Activated naive CD8-positive, alpha-beta T cell treated with anti-CD3 and anti-CD28 coated beads, Interleukin-2, amount 50 U/mL, for 24 hours (primary cell): ENCODE measurements at regions not wholly inside any gene's neighbourhood (a gene's known extent, or its start where the extent isn't known, plus 50 kb on each side); places are given as distances from the start of the nearest gene placed in this dataset.
"Not testable (repeated sequence)": the region's sequence is repeated elsewhere in the genome, so short reads cannot be mapped to it uniquely, and the experiment has no call there.

Source experiments
- ATAC-seq: fragments of 150-1000 bp; cut with Tn5 transposase; one replicate; pipeline ENCODE4 v1.10.0; 2021
- DNase-seq: peaks from one replicate; pipeline ENCODE4 v3.0.0; 2021
- H3K27ac Mint-ChIP-seq: one replicate; pipeline ENCODE4 v1.8.0; 2021; ENCODE audit warnings: mild to moderate bottlenecking, mixed read lengths
- H3K27me3 Mint-ChIP-seq: one replicate; pipeline ENCODE4 v1.8.0; 2021; ENCODE audit warnings: mixed read lengths
- H3K36me3 Mint-ChIP-seq: one replicate; pipeline ENCODE4 v1.8.0; 2021; ENCODE audit warnings: low read depth, mixed read lengths
- H3K4me1 Mint-ChIP-seq: one replicate; pipeline ENCODE4 v1.8.0; 2021; ENCODE audit warnings: mixed read lengths
- H3K4me3 Mint-ChIP-seq: one replicate; pipeline ENCODE4 v1.8.0; 2021; ENCODE audit warnings: mild to moderate bottlenecking, moderate library complexity, mixed read lengths
- H3K9me3 Mint-ChIP-seq: one replicate; pipeline ENCODE4 v1.8.0; 2021; ENCODE audit warnings: mixed read lengths

DNA sequence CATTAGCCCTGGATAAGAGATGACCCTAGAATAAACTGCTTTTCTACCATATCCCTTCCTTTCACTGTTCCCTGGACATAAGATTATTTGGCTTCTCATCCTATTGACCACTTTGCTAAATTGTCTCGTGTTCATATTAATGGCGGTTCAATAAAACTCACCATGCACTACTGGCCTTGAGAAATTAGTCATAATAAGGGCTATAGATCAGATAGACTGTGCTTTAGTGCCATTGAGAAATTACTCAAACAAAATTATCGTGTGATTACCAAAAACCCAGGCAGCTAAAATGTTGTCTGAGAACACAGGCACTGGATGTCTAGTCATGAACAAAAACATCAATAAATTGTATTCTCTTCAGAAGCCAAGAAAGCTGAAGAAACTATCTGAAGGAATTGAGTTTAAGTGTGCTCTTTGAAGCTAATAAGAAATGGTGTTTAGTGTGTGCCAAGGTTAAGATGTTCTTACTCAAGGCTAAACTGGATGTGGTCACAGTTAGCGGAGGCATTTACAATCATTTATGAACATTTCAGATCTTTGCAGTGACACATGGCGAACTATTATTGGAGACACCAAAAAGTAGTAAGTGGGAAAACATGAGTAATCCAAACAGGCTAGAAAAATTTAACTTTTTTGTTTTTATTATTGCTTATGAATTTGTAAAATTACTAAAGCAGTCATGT is 460.4 kb upstream of the RORB start:
- DNase-seq (no peak), ATAC-seq (no peak)
- Mint-ChIP-seq H3K4me3 (no peak overlapping the region), H3K36me3 (no peaks in the 10 kb centered on the region), H3K27ac (no peak overlapping the region), H3K4me1 (no peaks in the 10 kb centered on the region), H3K27me3 (no peaks in the 10 kb centered on the region), H3K9me3 (no peaks in the 10 kb centered on the region)

DNA sequence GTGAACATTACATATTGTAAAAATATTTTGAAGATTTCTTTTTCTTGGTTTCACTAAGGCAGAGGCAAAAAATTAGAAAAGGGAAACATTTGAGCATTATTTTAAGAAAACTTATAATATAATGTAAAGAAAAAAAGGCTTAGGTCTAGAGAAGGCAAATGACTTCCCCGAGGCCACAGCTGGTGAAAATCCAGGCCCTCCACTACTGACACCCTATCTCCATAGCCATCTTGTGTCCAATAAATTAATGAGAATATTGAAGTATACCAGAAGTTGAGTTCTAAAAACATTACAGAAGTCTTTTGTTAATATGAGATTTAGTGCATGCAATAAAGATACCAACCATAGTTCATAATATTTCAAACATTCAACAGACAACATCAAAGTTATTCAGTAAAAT is 459.9 kb upstream of the RORB start:
- Mint-ChIP-seq H3K4me3 (no peak overlapping the region), H3K36me3 (no peaks in the 10 kb centered on the region), H3K9me3 (peaks cover 3% of the 10 kb centered on the region), H3K27me3 (no peaks in the 10 kb centered on the region), H3K4me1 (no peaks in the 10 kb centered on the region), H3K27ac (no peak overlapping the region)
- DNase-seq (no peak), ATAC-seq (no peak)

DNA sequence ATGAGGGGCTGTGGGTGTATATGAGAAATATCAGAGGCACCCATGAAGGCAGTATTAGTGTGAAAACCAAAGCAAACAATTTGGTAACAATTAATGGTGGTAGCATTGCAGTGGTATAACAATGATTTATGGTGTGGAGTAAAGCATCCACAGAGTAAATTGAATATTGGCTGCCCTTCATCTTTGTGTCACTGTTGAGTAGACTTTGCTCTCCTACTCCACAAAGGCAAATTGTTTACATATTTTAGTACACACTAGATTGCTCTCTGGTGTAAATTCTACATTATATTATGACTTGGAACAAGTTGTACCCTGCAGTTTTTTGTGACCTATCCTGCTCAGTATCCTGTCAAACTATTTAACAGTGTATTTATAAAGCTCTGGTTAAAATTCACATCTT is 455.5 kb upstream of the RORB start:
- DNase-seq (no peak), ATAC-seq (no peak)
- Mint-ChIP-seq H3K36me3 (no peaks in the 10 kb centered on the region), H3K4me3 (no peak overlapping the region), H3K27ac (no peak overlapping the region), H3K9me3 (peaks cover 7% of the 10 kb centered on the region), H3K27me3 (no peaks in the 10 kb centered on the region), H3K4me1 (no peaks in the 10 kb centered on the region)

DNA sequence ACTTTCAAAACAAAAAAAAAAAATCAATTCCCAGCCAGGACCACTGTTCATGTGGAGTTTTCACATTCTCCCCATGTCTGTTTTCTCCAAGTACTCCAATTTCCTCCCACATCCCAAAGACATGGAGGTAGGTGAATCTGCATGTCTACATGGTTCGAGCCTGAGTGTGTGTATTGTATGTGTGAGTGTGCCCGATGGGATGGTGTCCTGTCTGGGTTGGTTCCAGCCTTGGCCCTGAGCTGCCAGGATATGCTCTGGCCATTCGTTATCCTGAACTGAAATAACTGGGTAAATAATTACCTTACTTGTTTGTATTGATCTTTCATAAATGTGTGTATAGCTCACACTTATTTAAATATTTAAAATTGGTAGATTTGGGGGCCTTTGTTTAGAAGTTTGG is 452.3 kb upstream of the RORB start:
- no peaks in the 10 kb centered on the region for H3K36me3 Mint-ChIP-seq
- ATAC-seq (no peak), DNase-seq (no peak)
- no peaks in the 10 kb centered on the region for H3K27me3 Mint-ChIP-seq
- no peaks in the 10 kb centered on the region for H3K4me1 Mint-ChIP-seq
- H3K4me3 Mint-ChIP-seq = no peak overlapping the region
- H3K9me3 Mint-ChIP-seq = peaks cover 11% of the 10 kb centered on the region
- no peak overlapping the region for H3K27ac Mint-ChIP-seq

DNA sequence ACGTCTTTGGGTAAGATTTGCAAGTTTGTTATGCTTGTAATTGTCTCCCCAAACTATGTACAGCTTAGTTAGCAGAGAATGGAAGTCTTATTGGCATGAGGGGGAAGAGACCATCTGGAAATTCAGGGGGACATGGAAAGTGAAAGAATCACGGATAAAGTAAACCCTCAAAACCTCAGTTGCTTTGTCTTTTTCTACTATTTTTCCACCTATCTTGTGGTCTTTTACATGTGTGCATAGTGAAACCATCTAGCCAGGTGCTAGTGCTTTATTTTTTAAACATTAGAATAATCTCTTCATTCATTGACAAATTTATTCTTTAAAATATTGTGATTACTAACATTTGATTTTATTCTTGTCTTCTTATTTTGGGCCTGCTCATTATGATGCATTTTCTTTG is 441.1 kb upstream of the RORB start:
- ATAC-seq (no peak), DNase-seq (no peak)
- Mint-ChIP-seq H3K36me3 (no peaks in the 10 kb centered on the region), H3K27ac (no peak overlapping the region), H3K9me3 (peaks cover 5% of the 10 kb centered on the region), H3K4me1 (no peaks in the 10 kb centered on the region), H3K27me3 (no peaks in the 10 kb centered on the region), H3K4me3 (no peak overlapping the region)

DNA sequence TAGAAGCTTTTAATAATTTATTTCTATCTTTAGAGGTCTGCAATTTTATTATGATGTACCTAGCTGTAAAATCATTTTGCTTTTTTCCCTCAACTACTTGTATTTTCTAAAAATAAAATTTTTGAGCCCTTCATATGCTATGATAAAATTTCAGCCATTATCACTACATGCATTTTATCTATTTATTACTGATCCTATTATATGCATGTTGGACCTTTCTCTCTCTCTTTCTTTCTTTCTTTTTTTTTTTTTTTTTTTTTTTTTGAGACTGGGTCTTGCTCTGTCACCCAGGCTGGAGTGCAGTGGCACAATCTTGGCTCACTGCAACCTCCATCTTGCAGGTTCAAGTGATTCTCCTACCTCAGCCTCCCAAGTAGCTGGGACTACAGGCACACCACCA is 440.1 kb upstream of the RORB start:
- ATAC-seq, H3K27me3 Mint-ChIP-seq, DNase-seq, H3K4me1 Mint-ChIP-seq, H3K27ac Mint-ChIP-seq, H3K9me3 Mint-ChIP-seq, H3K4me3 Mint-ChIP-seq, H3K36me3 Mint-ChIP-seq: not testable (repeated sequence)

DNA sequence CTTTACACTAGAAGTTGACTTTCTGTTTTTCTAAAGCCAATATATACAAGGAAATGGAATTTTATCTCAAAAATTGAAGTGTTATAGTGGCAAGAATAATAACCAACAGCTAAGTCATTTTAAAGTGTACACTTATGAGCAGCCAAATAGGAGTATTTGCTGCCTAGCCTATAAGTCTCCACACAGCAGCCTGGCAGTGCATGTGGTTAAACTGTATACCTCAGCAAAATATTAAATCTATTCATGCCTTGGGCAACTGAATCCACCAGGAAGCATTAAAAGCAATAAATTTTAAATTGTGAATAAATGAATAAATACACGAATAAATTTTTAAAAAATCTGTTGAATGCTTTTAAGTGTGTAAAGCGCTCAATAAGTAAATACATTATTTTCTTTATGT is 432.4 kb upstream of the RORB start:
- no peaks in the 10 kb centered on the region for H3K36me3 Mint-ChIP-seq
- H3K4me3 Mint-ChIP-seq = no peak overlapping the region
- peaks cover 16% of the 10 kb centered on the region for H3K9me3 Mint-ChIP-seq
- no peak overlapping the region for H3K27ac Mint-ChIP-seq
- DNase-seq (no peak), ATAC-seq (no peak)
- no peaks in the 10 kb centered on the region for H3K4me1 Mint-ChIP-seq
- H3K27me3 Mint-ChIP-seq = no peaks in the 10 kb centered on the region

DNA sequence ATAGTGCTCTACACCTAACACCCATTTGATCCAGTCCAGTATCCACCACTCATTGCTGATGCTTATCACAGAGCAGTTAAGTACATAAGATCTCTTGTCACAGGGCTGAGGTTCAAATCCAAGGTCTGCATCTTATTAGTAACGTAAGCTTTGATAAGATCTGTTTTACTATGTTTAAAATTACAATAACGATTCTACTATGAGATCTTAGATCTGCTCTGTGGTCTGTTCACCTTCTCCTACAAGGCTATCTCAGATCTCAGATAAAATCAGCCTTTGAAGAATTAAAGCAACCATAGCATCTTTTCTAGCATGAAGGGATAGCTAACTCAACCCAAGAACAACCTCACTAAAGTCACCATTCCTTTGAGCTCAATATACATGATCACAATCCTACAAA is 431.0 kb upstream of the RORB start:
- DNase-seq (no peak), ATAC-seq (no peak)
- no peaks in the 10 kb centered on the region for H3K36me3 Mint-ChIP-seq
- H3K9me3 Mint-ChIP-seq = peaks cover 16% of the 10 kb centered on the region
- H3K4me3 Mint-ChIP-seq = no peak overlapping the region
- no peak overlapping the region for H3K27ac Mint-ChIP-seq
- no peaks in the 10 kb centered on the region for H3K4me1 Mint-ChIP-seq
- H3K27me3 Mint-ChIP-seq = no peaks in the 10 kb centered on the region

DNA sequence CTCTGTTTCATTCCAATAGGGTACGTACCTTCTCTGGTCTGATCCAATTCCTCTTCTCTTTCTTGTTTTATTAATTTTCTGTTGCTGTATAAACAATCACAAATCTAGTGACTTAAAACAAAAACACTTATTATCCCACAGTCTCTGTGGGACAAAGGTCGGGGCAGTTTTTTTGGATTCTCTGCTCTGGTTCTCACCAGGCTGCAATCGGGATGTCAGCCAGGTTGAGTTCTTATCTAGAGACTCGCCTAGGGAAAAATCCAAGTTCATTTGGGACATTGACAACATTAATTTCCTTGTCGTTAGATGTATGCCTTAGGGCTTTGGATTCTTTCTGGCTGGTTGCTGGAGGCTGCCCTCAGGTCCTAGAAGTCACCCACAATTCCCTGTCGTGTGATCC is 430.5 kb upstream of the RORB start:
- Mint-ChIP-seq H3K27ac (no peak overlapping the region), H3K9me3 (peaks cover 13% of the 10 kb centered on the region), H3K4me3 (no peak overlapping the region), H3K27me3 (no peaks in the 10 kb centered on the region), H3K36me3 (no peaks in the 10 kb centered on the region), H3K4me1 (no peaks in the 10 kb centered on the region)
- DNase-seq = no peak
- ATAC-seq = no peak

DNA sequence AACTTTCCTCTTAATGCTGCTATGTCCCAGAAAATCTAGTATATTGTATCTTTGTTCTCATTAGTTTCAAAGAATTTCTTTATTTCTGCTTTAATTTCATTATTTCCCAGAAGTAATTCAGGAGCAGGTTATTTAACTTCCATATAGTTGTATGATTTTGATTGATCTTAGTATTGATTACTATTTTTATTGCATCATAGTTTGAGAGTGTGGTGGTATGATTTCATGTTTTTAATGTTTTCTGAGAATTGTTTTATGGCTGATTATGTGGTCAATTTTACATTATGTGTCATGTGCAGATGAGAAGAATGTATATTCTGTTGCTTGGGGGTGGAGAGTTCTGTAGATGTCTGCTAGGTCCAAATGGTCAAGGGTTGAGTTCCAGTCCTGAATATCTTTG is 425.6 kb upstream of the RORB start:
- DNase-seq (no peak), ATAC-seq (no peak)
- Mint-ChIP-seq H3K27ac (no peak overlapping the region), H3K4me3 (no peak overlapping the region), H3K36me3 (no peaks in the 10 kb centered on the region), H3K27me3 (no peaks in the 10 kb centered on the region), H3K9me3 (peaks cover 13% of the 10 kb centered on the region), H3K4me1 (no peaks in the 10 kb centered on the region)

DNA sequence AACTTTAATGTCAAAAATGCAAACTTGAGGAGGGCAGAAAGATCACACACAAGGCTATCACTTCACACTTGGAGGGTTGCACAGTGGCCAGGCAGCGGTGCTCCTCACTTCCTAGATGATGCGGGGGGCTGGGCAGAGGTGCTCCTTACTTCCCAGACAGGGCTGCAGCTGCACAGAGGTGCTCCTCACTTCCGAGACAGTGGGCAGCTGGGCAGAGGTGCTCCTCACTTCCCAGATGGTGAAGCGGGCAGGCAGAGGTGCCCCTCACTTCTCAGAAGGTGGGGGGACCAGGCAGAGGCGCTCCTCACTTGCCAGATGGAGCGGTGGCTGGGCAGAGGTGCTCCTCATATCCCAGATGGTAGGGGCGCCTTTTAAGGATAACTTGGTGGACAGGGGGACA is 423.2 kb upstream of the RORB start:
- no peak overlapping the region for H3K27ac Mint-ChIP-seq
- H3K9me3 Mint-ChIP-seq = peaks cover 17% of the 10 kb centered on the region
- no peaks in the 10 kb centered on the region for H3K36me3 Mint-ChIP-seq
- DNase-seq = no peak
- H3K27me3 Mint-ChIP-seq = no peaks in the 10 kb centered on the region
- no peak for ATAC-seq
- H3K4me3 Mint-ChIP-seq = no peak overlapping the region
- no peaks in the 10 kb centered on the region for H3K4me1 Mint-ChIP-seq

DNA sequence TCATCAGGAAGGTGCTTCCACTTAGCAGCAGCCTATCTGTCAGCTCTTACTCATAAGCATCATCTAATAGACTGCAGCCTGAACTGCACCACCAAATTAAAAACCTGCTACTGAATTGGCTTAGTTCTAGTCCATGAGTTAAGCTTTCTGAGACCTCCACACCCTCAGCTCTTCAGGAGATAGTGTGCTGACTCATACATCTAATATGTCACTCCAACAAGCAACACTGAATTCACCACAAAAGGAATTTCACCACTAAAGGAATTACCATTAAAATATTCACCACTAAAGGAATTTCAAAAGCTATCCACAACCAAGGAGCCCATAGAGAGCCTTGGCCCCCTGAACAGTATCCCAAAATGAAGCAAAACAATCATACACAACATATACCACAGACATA is 418.5 kb upstream of the RORB start:
- ATAC-seq = no peak
- peaks cover 6% of the 10 kb centered on the region for H3K9me3 Mint-ChIP-seq
- no peaks in the 10 kb centered on the region for H3K27me3 Mint-ChIP-seq
- no peak for DNase-seq
- no peaks in the 10 kb centered on the region for H3K4me1 Mint-ChIP-seq
- no peaks in the 10 kb centered on the region for H3K36me3 Mint-ChIP-seq
- H3K4me3 Mint-ChIP-seq = no peak overlapping the region
- H3K27ac Mint-ChIP-seq = no peak overlapping the region

DNA sequence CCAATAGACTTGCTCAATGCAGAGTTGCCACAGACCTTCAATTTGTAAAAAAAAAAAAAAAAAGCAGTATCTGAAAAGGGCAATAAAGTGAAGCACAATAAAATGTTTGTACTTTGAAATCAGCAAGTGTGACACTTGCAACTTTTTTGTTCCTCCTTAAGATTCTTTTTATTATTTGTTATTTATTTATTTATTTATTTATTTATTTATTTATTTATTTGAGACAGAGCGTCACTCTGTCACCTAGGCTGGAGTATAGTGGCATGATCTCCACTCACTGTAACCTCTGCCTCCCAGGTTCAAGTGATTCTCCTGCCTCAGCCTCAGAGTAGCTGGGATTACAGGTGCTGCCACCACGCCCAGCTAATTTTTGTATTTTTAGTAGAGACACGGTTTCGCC is 416.5 kb upstream of the RORB start:
- H3K36me3 Mint-ChIP-seq, H3K27me3 Mint-ChIP-seq, DNase-seq, H3K4me1 Mint-ChIP-seq, H3K4me3 Mint-ChIP-seq, H3K9me3 Mint-ChIP-seq, ATAC-seq, H3K27ac Mint-ChIP-seq: not testable (repeated sequence)

DNA sequence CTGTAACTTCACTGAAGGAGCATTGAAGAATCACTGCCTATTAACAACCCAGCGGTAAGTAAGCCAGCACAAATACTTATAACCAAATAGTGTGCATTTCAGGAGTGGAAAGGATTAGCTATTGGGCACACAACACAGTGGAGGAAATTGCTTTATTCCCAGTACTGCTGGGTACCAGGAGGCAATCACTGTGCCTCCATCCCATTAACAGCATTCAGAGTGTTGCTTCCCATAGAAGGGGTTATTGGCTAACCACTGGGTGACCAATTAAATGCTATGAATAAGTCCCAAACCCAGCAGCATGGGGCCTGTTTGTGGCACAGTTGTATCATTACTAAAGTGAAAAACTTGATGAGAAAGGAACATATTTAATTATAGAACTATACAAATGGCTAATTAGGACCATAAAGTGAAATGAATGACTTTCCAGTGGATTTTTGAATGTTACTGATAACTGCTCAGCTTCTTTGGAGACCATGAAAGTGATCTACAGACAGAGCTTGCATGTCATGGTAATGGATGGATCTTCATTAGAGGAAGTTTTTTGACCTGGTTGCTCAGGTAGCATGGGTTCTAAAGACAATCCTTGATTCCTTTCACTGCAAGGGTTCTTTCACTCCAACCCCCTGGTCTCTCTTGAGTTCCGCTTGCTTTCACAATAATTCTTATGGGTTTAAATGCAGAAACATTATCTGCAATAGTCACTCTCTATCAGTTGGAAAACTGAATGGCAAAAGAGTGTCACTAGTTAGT is 413.3 kb upstream of the RORB start:
- H3K27ac Mint-ChIP-seq = no peak overlapping the region
- no peak overlapping the region for H3K4me3 Mint-ChIP-seq
- H3K36me3 Mint-ChIP-seq = no peaks in the 10 kb centered on the region
- no peaks in the 10 kb centered on the region for H3K9me3 Mint-ChIP-seq
- ATAC-seq (no peak), DNase-seq (no peak)
- no peaks in the 10 kb centered on the region for H3K4me1 Mint-ChIP-seq
- no peaks in the 10 kb centered on the region for H3K27me3 Mint-ChIP-seq

DNA sequence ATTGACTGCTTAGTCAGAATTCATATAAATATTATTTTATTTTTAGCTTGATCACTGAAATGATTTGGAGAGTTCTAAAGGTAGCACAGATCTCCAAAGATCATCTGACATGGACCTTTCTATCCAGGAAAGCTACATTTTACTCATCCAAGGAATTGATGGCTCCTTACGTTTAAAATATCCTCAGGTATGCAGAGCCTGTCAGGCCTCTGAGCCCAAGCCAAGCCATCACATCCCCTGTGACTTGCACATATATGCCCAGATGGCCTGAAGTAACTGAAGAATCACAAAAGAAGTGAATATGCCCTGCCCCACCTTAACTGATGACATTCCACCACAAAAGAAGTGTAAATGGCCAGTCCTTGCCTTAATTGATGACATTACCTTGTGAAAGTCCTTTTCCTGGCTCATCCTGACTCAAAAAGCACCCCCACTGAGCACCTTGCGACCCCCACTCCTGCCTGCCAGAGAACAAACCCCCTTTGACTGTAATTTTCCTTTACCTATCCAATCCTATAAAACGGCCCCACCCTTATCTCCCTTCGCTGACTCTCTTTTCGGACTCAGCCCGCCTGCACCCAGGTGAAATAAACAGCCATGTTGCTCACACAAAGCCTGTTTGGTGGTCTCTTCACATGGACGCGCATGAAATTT is 411.6 kb upstream of the RORB start:
- H3K36me3 Mint-ChIP-seq, H3K9me3 Mint-ChIP-seq, ATAC-seq, H3K27me3 Mint-ChIP-seq, H3K27ac Mint-ChIP-seq, H3K4me3 Mint-ChIP-seq, DNase-seq, H3K4me1 Mint-ChIP-seq: not testable (repeated sequence)
